Endothelial cell of umbilical vein (primary cell): ENCODE measurements at regions not wholly inside any gene's neighbourhood (a gene's known extent, or its start where the extent isn't known, plus 50 kb on each side); places are given as distances from the start of the nearest gene placed in this dataset.
"Not testable (repeated sequence)": the region's sequence is repeated elsewhere in the genome, so short reads cannot be mapped to it uniquely, and the experiment has no call there.

Experiments
- EZH2 ChIP-seq: IDR thresholded peaks from 2 replicates; pipeline ENCODE4 v1.6.1; 2012; ENCODE audit warnings: borderline replicate concordance, low read depth, mild to moderate bottlenecking, moderate library complexity, low read length, inconsistent platforms; ENCODE audit not compliant: severe bottlenecking
- FOS ChIP-seq: IDR thresholded peaks from 2 replicates; pipeline ENCODE4 v1.6.1; 2011; ENCODE audit warnings: mild to moderate bottlenecking, low read length, moderate library complexity, borderline replicate concordance; ENCODE audit not compliant: insufficient read depth
- GATA2 ChIP-seq: IDR thresholded peaks from 2 replicates; pipeline ENCODE4 v1.7.0; 2011; ENCODE audit warnings: low read depth, mild to moderate bottlenecking, moderate library complexity, mixed read lengths, low read length; ENCODE audit not compliant: insufficient read length, insufficient read depth
- MAX ChIP-seq: IDR thresholded peaks from 2 replicates; pipeline ENCODE4 v1.6.1; 2011; ENCODE audit not compliant: insufficient read depth, insufficient read length
- MYC ChIP-seq: IDR thresholded peaks from one replicate; pipeline ENCODE4 v1.6.1; 2011; ENCODE audit warnings: mild to moderate bottlenecking, low read depth, low read length
- POLR2A ChIP-seq: IDR thresholded peaks from 2 replicates; pipeline ENCODE4 v1.6.1; 2012; ENCODE audit warnings: low read depth, mild to moderate bottlenecking, control low read depth, low read length
- POLR2AphosphoS5 ChIP-seq: IDR thresholded peaks from 2 replicates; pipeline ENCODE4 v1.6.1; 2012; ENCODE audit warnings: low read depth, mild to moderate bottlenecking, control low read depth, low read length, moderate library complexity; ENCODE audit not compliant: insufficient read depth
- TF ChIP-seq, protein P1 (sequence below), 2 donors: IDR thresholded peaks; 1 replicate in 1 of 2; 2 replicates in 1 of 2; pipeline ENCODE4 v1.5.1; 2011; ENCODE audit warnings: low read length in 2 of 2, mild to moderate bottlenecking in 2 of 2, moderate library complexity in 2 of 2, control low read depth in 1 of 2, inconsistent platforms in 1 of 2, low read depth in 1 of 2; ENCODE audit not compliant: insufficient read depth in 1 of 2; ENCODE audit errors: extremely low read depth in 1 of 2

DNA sequence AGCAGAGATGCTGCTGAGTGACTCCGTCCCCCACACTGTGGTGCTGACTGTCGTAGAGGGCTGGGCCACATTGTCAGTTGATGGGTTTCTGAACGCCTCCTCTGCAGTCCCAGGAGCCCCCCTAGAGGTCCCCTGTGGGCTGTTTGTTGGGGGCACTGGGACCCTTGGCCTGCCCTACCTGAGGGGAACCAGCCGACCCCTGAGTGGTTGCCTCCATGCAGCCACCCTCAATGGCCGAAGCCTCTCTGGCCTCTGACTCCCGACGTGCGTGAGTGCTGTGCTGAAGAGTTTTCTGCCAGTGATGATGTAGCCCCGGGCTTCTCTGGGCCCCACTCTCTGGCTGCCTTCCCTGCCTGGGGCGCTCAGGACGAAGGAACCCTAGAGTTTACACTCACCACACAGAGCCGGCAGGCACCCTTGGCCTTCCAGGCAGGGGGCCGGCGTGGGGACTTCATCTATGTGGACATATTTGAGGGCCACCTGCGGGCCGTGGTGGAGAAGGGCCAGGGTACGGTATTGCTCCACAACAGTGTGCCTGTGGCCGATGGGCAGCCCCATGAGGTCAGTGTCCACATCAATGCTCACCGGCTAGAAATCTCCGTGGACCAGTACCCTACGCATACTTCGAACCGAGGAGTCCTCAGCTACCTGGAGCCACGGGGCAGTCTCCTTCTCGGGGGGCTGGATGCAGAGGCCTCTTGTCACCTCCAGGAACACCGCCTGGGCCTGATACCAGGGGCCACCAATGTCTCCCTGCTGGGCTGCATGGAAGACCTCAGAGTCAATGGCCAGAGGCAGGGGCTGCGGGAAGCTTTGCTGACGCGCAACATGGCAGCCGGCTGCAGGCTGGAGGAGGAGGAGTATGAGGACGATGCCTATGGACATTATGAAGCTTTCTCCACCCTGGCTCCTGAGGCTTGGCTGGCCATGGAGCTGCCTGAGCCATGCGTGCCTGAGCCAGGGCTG lies 181.1 kb downstream of the TBC1D2B start:
- TF ChIP-seq, protein P1, sequence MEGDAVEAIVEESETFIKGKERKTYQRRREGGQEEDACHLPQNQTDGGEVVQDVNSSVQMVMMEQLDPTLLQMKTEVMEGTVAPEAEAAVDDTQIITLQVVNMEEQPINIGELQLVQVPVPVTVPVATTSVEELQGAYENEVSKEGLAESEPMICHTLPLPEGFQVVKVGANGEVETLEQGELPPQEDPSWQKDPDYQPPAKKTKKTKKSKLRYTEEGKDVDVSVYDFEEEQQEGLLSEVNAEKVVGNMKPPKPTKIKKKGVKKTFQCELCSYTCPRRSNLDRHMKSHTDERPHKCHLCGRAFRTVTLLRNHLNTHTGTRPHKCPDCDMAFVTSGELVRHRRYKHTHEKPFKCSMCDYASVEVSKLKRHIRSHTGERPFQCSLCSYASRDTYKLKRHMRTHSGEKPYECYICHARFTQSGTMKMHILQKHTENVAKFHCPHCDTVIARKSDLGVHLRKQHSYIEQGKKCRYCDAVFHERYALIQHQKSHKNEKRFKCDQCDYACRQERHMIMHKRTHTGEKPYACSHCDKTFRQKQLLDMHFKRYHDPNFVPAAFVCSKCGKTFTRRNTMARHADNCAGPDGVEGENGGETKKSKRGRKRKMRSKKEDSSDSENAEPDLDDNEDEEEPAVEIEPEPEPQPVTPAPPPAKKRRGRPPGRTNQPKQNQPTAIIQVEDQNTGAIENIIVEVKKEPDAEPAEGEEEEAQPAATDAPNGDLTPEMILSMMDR (IDR thresholded peaks at IDR 0.05; ENCODE audit: extremely low read depth in 1 of 2, insufficient read depth in 1 of 2, low read depth in 1 of 2, low read length in 2 of 2) = not testable (repeated sequence)
- not testable (repeated sequence) for TF ChIP-seq POLR2A, POLR2AphosphoS5, MAX, EZH2, MYC, FOS, GATA2
